ENCODE measurements at regions not wholly inside any gene's neighbourhood (a gene's known extent, or its start where the extent isn't known, plus 50 kb on each side); places are given as distances from the start of the nearest gene placed in this dataset.
"Not testable (repeated sequence)": the region's sequence is repeated elsewhere in the genome, so short reads cannot be mapped to it uniquely, and the experiment has no call there.

- DNase-seq: no peak
Measured at GRCh38 chrX:9271789-9272525, 192.9 kb upstream of the TBL1X start.

GRCh38 chrX:9273744-9274143 lies 191.1 kb upstream of the TBL1X start:
- no peak for DNase-seq

- DNase-seq: no peak
Measured at GRCh38 chrX:9278475-9279233, 186.2 kb upstream of the TBL1X start.

GRCh38 chrX:9279234-9279544 lies 185.7 kb upstream of the TBL1X start:
- DNase-seq: no peak

GRCh38 chrX:9280831-9281230 lies 184.0 kb upstream of the TBL1X start:
- no peak for DNase-seq

GRCh38 chrX:9282325-9282724 lies 182.5 kb upstream of the TBL1X start:
- no peak for DNase-seq

- DNase-seq: no peak
Measured at GRCh38 chrX:9285342-9285771, 179.5 kb upstream of the TBL1X start.

GRCh38 chrX:9286234-9286633 lies 178.6 kb upstream of the TBL1X start:
- no peak for DNase-seq

- no peak for DNase-seq
Measured at GRCh38 chrX:9291629-9292028, 173.2 kb upstream of the TBL1X start.

- DNase-seq: no peak
Measured at GRCh38 chrX:9293051-9293496, 171.8 kb upstream of the TBL1X start.

GRCh38 chrX:9293903-9294302 lies 171.0 kb upstream of the TBL1X start:
- no peak for DNase-seq

GRCh38 chrX:9295551-9295950 lies 169.3 kb upstream of the TBL1X start:
- DNase-seq: no peak

- DNase-seq: no peak
Measured at GRCh38 chrX:9298221-9298620, 166.6 kb upstream of the TBL1X start.

- DNase-seq: not testable (repeated sequence)
Measured at GRCh38 chrX:9299681-9300080, 165.2 kb upstream of the TBL1X start.

- DNase-seq: no peak
Measured at GRCh38 chrX:9301836-9302235, 163.0 kb upstream of the TBL1X start.

- DNase-seq: no peak
Measured at GRCh38 chrX:9302381-9302780, 162.5 kb upstream of the TBL1X start.

- DNase-seq: no peak
Measured at GRCh38 chrX:9308426-9308825, 156.4 kb upstream of the TBL1X start.

GRCh38 chrX:9310616-9311015 lies 154.2 kb upstream of the TBL1X start:
- DNase-seq: no peak

- no peak for DNase-seq
Measured at GRCh38 chrX:9311421-9312160, 153.3 kb upstream of the TBL1X start.

- DNase-seq: no peak
Measured at GRCh38 chrX:9312922-9313867, 151.7 kb upstream of the TBL1X start.

- no peak for DNase-seq
Measured at GRCh38 chrX:9315086-9315485, 149.8 kb upstream of the TBL1X start.

- DNase-seq: no peak
Measured at GRCh38 chrX:9316096-9316495, 148.8 kb upstream of the TBL1X start.

GRCh38 chrX:9317176-9317575 lies 147.7 kb upstream of the TBL1X start:
- DNase-seq: no peak
